SK-N-SH treated with all-trans-retinoic acid at 6 μM for 48 hours (cell line): ENCODE measurements at regions not wholly inside any gene's neighbourhood (a gene's known extent, or its start where the extent isn't known, plus 50 kb on each side); places are given as distances from the start of the nearest gene placed in this dataset.

ENCODE experiments used
- ISL1 ChIP-seq: fragments of 250-450 bp; sonication (Bioruptor Pico); IDR thresholded peaks from 2 replicates; pipeline ENCODE4 v2.1.2; 2022; ENCODE audit warnings: mild to moderate bottlenecking, moderate library complexity
- RARB ChIP-seq: fragments of 250-450 bp; sonication (Bioruptor Pico); IDR thresholded peaks from 2 replicates; pipeline ENCODE4 v1.8.0; 2021; ENCODE audit warnings: mild to moderate bottlenecking, moderate library complexity
- ZFP30 ChIP-seq: fragments of 450-650 bp; formaldehyde crosslinking; IDR thresholded peaks from 2 replicates; pipeline ENCODE4 v1.5.0; 2022; ENCODE audit warnings: mild to moderate bottlenecking, moderate library complexity
- TF ChIP-seq, protein P1 (sequence below): fragments of 250-450 bp; sonication (Bioruptor Pico); IDR thresholded peaks from 2 replicates; pipeline ENCODE4 v1.8.0; 2020; ENCODE audit warnings: mild to moderate bottlenecking, moderate library complexity, borderline replicate concordance

DNA sequence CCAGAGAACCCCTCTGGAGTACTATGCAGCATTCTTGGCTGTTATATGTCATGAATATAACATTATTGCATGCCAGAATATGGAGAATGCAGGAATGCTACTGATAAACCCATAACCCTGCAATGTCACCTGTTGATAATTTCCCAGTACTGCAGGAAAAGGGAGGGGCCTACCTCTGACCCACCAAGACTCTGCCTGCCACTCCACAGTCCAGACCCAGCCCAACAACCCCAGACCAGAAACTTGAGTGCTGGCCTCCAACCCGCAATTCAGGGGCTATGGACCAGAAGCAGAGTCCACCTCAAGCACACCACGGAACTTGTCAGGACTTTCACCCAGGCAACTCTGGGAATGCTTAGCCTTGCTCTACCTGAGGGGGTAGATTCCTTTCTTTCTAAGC is 92.9 kb upstream of the WDR44 start:
- TF ChIP-seq, protein P1, sequence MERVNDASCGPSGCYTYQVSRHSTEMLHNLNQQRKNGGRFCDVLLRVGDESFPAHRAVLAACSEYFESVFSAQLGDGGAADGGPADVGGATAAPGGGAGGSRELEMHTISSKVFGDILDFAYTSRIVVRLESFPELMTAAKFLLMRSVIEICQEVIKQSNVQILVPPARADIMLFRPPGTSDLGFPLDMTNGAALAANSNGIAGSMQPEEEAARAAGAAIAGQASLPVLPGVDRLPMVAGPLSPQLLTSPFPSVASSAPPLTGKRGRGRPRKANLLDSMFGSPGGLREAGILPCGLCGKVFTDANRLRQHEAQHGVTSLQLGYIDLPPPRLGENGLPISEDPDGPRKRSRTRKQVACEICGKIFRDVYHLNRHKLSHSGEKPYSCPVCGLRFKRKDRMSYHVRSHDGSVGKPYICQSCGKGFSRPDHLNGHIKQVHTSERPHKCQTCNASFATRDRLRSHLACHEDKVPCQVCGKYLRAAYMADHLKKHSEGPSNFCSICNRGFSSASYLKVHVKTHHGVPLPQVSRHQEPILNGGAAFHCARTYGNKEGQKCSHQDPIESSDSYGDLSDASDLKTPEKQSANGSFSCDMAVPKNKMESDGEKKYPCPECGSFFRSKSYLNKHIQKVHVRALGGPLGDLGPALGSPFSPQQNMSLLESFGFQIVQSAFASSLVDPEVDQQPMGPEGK (CRISPR knock-in tag), result no peak
- TF ChIP-seq ISL1 (CRISPR knock-in tag) (no peak), RARB (CRISPR knock-in tag) (no peak), ZFP30 (no peak)
